ENCODE measurements at regions not wholly inside any gene's neighbourhood (a gene's known extent, or its start where the extent isn't known, plus 50 kb on each side); places are given as distances from the start of the nearest gene placed in this dataset.
A peak's percentile ranks its signal among the peaks of the same experiment; 100 is the strongest.

- H3K27ac ChIP-seq (ENCODE audit: extremely low read depth, low read depth, low read length), result no peak overlapping the region
- CTCF ChIA-PET, result interaction anchor here (0.6 kb wide), 1 partner anchor 486 kb away, joined by 4 read pairs; no protein-coding TSS in a partner anchor
- POLR2A ChIA-PET, result no interaction called here
- H3K4me3 ChIP-seq (ENCODE audit: low read depth, low read length), result no peak overlapping the region
- H3K9me3 ChIP-seq (ENCODE audit: control insufficient read depth, insufficient read depth, low read depth, low read length), result no peaks in the 10 kb centered on the region
- no peaks in the 10 kb centered on the region for H3K4me1 ChIP-seq (ENCODE audit: control insufficient read depth, insufficient read depth, low read length)
- TF ChIP-seq, protein P1, sequence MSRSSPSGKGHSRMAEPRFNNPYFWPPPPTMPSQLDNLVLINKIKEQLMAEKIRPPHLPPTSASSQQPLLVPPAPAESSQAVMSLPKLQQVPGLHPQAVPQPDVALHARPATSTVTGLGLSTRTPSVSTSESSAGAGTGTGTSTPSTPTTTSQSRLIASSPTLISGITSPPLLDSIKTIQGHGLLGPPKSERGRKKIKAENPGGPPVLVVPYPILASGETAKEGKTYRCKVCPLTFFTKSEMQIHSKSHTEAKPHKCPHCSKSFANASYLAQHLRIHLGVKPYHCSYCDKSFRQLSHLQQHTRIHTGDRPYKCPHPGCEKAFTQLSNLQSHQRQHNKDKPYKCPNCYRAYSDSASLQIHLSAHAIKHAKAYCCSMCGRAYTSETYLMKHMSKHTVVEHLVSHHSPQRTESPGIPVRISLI (tag by site-specific recombination; IDR thresholded peaks at IDR 0.05), result no peak
- TF ChIP-seq ZNF654 (tag by site-specific recombination; IDR thresholded peaks at IDR 0.05; ENCODE audit: low read depth) (no peak), ZNF513 (tag by site-specific recombination; IDR thresholded peaks at IDR 0.05) (no peak), ZNF112 (tag by site-specific recombination; IDR thresholded peaks at IDR 0.05) (no peak), SETDB1 (IDR thresholded peaks at IDR 0.05; ENCODE audit: insufficient read length, low read length) (no peak), ZNF626 (tag by site-specific recombination; IDR thresholded peaks at IDR 0.05) (no peak), ZSCAN4 (tag by site-specific recombination; IDR thresholded peaks at IDR 0.05) (no peak), ZNF426 (tag by site-specific recombination; IDR thresholded peaks at IDR 0.05) (no peak), ZNF830 (tag by site-specific recombination; IDR thresholded peaks at IDR 0.05; ENCODE audit: low read depth) (no peak)
- H3K36me3 ChIP-seq (ENCODE audit: control insufficient read depth in 2 of 2, insufficient read depth in 1 of 2, low read length in 2 of 2), result no peaks in the 10 kb centered on the region
Observed at GRCh38 chr13:22298530-22298929, 627.7 kb downstream of the FGF9 start.

DNA sequence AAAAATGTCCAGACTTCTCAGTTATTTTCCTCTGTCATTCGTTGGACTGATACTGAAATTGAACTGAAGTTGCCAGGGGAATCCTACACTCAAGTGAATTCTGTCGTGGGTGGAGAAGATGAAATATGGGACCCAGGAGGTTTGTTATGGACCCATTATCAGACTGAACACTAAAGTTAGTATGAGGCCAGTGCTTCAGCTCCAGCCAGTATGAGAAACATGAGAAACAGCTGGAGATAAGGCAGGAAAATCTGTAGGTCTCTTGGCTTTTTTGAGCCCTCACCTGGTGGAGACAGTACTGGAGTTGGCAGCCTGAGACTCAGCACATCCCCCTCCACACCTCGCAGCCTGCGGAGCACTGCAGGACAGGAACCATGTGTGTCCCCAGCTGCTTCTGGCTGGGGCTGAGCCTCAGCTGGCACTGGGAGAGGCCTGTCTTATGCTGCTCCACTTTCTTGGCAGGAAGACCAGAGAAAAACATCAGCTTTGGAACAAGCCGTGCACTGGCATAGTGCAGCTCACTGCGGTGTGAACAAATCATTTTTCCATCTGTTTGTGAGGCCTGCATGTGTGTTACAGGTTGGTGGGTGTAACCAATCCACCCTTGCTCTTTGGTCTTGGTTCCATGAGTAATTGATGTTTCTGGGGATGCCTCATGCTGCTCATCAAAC lies 641.0 kb downstream of the FGF9 start:
- no peaks in the 10 kb centered on the region for H3K4me1 ChIP-seq (ENCODE audit: control insufficient read depth, insufficient read depth, low read length)
- CTCF ChIA-PET, result no interaction called here
- POLR2A ChIA-PET, result no interaction called here
- H3K4me3 ChIP-seq (ENCODE audit: low read depth, low read length), result no peak overlapping the region
- no peaks in the 10 kb centered on the region for H3K36me3 ChIP-seq (ENCODE audit: control insufficient read depth in 2 of 2, insufficient read depth in 1 of 2, low read length in 2 of 2)
- no peak overlapping the region for H3K27ac ChIP-seq (ENCODE audit: extremely low read depth, low read depth, low read length)
- TF ChIP-seq ZFP37 (tag by site-specific recombination; IDR thresholded peaks at IDR 0.05), result no peak
- no peaks in the 10 kb centered on the region for H3K9me3 ChIP-seq (ENCODE audit: control insufficient read depth, insufficient read depth, low read depth, low read length)

GRCh38 chr13:22312405-22312803 lies 641.5 kb downstream of the FGF9 start:
- Histone ChIP-seq H3K36me3 (ENCODE audit: control insufficient read depth in 2 of 2, insufficient read depth in 1 of 2, low read length in 2 of 2) (no peaks in the 10 kb centered on the region), H3K4me3 (ENCODE audit: low read depth, low read length) (no peak overlapping the region), H3K27ac (ENCODE audit: extremely low read depth, low read depth, low read length) (no peak overlapping the region), H3K9me3 (ENCODE audit: control insufficient read depth, insufficient read depth, low read depth, low read length) (no peaks in the 10 kb centered on the region), H3K4me1 (ENCODE audit: control insufficient read depth, insufficient read depth, low read length) (no peaks in the 10 kb centered on the region)
- CTCF ChIA-PET, result no interaction called here
- TF ChIP-seq WT1 (tag by site-specific recombination; IDR thresholded peaks at IDR 0.05), result no peak
- TF ChIP-seq, protein P2, sequence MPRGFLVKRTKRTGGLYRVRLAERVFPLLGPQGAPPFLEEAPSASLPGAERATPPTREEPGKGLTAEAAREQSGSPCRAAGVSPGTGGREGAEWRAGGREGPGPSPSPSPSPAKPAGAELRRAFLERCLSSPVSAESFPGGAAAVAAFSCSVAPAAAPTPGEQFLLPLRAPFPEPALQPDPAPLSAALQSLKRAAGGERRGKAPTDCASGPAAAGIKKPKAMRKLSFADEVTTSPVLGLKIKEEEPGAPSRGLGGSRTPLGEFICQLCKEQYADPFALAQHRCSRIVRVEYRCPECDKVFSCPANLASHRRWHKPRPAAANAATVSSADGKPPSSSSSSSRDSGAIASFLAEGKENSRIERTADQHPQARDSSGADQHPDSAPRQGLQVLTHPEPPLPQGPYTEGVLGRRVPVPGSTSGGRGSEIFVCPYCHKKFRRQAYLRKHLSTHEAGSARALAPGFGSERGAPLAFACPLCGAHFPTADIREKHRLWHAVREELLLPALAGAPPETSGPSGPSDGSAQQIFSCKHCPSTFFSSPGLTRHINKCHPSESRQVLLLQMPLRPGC (tag by site-specific recombination; IDR thresholded peaks at IDR 0.05), result no peak
- peak; percentile 84 for TF ChIP-seq PRDM1 (tag by site-specific recombination; IDR thresholded peaks at IDR 0.05)
- TF ChIP-seq ZNF335 (tag by site-specific recombination; conservative IDR thresholded peaks at IDR 0.05), result no peak
- no peak for TF ChIP-seq ZNF768 (tag by site-specific recombination; IDR thresholded peaks at IDR 0.05)
- TF ChIP-seq ZNF404 (tag by site-specific recombination; IDR thresholded peaks at IDR 0.05), result no peak
- peak; percentile 70 for TF ChIP-seq ZNF366 (tag by site-specific recombination; conservative IDR thresholded peaks at IDR 0.05)
- TF ChIP-seq KLF10 (tag by site-specific recombination; IDR thresholded peaks at IDR 0.05), result no peak
- no peak for TF ChIP-seq BCL11B (tag by site-specific recombination; IDR thresholded peaks at IDR 0.05; ENCODE audit: low read depth)
- no peak for TF ChIP-seq ZFP3 (tag by site-specific recombination; IDR thresholded peaks at IDR 0.05; ENCODE audit: low read depth)
- POLR2A ChIA-PET, result no interaction called here
